HG03571 (cell line): ENCODE measurements at regions not wholly inside any gene's neighbourhood (a gene's known extent, or its start where the extent isn't known, plus 50 kb on each side); places are given as distances from the start of the nearest gene placed in this dataset.
"Not testable (repeated sequence)": the region's sequence is repeated elsewhere in the genome, so short reads cannot be mapped to it uniquely, and the experiment has no call there.

Source experiments
- ATAC-seq: cut with Tn5 transposase; IDR thresholded peaks from one replicate; pipeline ENCODE4 v1.9.1; 2021; ENCODE audit not compliant: unreplicated experiment

DNA sequence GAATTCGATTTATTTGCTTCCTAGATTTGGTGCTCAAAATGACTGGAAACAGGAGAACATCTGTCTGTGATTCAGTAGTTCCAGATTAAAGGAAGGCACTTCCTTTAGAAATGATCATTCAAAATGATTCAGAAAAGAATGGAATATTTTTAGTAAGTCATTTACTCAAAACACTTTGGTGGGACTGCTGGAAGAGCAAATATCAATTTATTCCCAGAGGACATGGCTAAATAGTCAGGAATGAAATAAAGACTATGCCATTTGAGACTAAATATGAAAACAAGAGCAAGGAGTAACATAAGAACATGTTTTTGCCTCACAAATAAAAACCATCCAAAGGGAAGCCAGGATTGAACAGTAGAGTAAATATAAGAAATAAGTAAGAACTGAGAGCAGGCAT is 138.6 kb upstream of the RASA1 start:
- ATAC-seq = no peak

DNA sequence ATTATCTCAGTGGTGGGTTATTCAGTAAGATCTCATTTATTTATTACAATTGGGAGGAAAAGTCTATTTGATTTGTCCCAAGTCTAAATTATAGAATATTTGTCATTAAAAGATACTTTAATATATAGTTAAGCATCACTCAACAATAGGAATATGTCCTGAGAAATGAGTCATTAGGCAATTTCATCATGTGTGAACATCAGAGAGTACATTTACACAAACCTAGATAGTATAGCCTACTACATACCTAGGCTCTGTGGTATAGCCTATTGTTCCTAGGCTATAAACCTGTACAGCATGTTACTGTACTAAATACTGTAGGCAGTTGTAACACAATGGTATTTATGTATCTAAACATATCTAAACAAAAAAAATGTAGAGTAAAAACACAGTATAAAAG is 135.0 kb upstream of the RASA1 start:
- no peak for ATAC-seq

DNA sequence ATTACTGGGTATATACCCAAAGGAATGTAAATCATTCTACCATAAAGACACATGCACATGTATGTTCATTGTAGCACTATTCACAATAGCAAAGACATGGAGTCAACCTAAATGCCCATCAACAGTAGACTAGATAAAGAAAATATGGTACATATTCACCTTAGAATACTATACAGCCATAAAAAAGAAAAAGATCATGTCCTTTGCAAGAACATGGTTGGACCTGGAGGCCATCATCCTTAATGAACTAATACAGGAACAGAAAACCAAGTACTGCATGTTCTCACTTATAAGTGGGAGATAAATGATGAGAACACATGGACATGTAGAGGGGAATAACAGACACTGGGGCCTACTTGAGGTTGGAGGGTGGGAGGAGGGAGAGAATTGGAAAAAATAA is 133.2 kb upstream of the RASA1 start:
- ATAC-seq = not testable (repeated sequence)

DNA sequence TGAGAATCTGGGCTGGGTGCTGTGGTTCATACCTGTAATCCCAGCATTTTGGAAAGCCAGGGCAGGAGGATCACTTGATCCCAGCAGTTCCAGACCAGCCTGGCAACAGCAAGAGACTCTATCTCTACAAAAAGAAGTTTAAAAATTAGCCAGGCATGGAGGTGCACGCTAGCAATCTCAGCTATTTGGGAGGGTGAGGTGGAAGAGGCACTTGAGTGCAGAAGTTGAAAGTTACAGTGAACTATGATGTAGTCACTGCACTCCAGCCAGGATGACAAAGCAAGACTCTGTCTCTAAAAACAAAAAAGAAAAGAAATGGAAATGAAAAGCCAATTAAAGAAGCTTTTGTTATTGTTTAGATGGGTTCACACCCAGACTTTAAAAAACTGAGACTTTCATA is 131.6 kb upstream of the RASA1 start:
- no peak for ATAC-seq

DNA sequence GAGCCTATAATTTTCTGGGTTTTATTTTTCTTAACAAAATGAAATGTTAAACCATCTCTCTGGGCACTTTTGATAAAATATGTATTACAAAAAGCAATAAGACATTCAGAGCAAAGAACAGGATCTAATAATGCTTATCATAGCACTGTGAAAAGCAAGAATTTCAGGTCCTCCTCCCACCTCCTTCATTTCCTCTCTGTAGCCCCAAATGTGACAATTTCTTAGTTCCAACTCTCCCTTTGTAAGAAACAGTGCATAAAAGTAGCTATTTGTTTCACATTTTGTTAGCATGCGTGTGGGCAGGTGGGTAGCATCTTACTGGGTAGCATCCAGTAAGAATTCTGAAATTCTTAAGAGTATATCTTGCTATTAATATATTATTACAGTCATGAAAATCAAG is 130.9 kb upstream of the RASA1 start:
- no peak for ATAC-seq

DNA sequence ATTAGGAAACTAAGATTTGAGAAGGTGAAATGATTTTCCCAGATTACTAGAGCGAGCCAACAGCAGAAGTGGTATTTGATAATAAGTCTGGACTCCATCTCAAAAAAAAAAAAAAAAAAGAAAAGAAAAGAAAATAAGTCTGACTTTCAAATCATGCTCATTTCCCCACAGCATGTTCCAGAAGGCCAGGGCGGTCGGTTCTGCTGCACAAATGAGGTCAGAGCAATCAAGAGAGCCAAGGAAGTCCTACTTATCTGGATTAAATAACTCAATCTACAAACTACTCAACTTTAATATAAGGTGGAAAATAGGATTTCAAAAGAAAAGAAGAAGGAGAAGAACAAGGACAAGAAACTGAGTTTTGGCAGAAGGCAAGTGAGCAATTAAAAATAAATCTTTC is 130.4 kb upstream of the RASA1 start:
- ATAC-seq = no peak

DNA sequence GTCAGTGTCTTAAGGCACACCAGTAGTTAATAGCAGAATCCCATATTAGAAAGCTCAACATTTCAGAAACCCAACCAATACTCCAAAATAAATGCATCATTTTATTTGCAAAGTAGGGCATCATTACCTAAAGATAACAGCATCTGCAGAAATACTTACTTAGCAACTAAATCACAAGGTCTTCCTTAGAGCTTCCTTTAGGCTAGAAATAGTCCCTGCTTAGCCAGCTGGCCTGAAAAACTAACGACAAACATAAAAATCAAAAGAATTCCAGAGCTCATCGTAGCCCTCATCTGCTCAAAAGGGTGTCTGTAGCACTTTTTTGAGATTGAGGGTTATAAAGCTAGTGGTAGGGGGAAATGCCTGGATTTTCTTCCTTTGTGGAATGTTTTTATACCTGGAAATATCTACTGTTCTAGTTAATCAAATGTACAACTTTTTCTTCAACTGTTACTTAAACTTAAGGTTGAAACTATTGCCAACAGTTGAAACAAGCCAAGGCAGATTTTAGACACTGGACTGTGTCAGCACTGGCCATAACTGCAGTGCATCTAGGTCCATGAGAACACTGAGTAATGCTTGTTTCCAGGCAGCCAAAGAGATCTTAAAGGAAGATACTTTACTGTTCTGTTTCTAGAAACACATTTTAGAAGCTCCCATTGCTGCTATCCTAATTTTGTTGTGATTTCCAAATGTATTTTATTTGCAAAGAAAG is 129.4 kb upstream of the RASA1 start:
- ATAC-seq = no peak

DNA sequence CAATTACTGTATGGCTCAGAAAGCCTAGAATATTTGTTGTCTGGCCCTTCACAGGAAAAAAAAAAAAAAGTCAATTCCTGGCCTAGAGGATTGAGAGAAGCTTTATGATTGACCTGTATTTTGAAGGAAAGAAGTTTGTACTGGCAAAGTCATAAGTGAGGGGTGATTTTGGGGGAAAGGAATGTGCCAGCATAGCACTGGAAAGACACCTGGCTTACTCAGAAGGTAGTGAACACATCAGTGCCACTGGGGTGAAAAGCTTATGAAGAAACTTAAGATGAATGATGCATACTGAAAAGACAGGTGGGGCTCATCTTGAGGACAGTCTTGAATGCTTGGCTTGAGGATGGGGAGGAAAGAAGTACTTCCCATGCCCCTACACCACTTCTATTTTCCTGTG is 127.9 kb upstream of the RASA1 start:
- ATAC-seq = no peak

DNA sequence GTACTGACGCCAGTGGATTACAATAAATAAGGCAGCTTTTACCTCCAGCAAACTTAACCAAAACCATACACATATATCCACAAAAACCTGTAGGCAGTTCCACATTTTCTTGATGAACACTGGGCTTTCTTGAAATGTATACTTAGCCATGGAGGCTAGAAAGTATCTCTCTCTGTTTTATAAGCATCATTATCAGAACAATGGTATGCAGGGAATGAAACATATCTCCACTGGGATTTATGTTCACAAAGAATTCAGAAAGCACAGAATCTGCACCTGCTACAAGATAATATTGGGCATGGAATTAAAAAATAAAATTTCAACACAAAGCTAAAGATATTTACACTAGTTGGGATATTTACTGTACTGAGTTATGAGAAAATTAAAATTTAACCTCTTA is 126.1 kb upstream of the RASA1 start:
- no peak for ATAC-seq

DNA sequence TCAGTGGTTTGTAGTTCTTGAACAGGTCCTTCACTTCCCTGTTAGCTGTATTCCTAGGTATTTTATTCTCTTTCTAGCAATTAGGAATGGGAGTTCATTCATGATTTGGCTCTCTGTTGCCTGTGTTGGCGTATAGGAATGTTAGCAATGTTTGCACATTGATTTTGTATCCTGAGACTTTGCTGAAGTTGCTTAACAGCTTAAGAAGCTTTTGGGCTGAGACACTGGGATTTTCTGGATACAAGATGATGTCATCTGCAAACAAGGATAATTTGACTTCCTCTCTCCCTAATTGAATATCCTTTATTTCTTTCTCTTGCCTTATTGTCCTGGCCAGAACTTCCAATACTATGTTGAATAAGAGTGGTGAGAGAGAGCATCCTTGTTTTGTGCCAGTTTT is 121.8 kb upstream of the RASA1 start:
- ATAC-seq = not testable (repeated sequence)

DNA sequence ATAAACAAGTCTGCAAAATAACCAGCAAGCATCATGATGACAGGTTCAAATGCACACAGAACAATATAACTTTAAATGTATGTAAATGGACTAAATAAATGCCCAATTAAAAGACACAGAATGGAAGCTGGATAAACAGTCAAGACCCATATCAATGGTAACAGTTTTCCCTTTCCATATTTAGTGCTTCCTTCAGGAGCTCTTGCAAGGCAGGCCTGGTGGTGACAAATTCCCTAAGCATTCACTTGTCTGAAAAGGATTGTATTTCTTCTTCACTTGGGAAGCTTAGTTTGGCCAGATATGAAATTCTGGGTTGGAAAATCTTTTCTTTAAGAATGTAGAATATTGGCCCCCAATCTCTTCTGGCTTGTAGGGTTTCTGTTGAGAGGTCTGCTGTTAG is 120.2 kb upstream of the RASA1 start:
- no peak for ATAC-seq

DNA sequence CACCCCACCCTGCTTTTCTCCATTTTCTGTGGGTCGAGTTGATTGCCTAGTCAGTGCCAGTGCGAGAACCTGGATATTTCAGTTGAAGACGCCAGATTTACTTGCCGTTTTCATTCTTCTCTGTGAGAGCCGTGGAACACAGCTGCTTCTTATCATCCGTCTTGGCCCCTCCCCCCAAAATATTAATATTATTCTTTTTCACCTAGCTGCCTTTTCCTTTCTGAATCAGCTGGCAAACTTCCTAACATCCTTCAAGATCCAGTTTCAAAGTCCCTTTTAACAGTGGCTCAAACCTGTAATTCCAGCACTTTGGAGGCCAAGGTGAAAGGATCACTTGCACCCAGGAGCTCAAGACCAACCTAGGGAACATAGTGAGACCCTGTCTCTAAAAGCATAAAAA is 117.1 kb upstream of the RASA1 start:
- ATAC-seq = no peak

DNA sequence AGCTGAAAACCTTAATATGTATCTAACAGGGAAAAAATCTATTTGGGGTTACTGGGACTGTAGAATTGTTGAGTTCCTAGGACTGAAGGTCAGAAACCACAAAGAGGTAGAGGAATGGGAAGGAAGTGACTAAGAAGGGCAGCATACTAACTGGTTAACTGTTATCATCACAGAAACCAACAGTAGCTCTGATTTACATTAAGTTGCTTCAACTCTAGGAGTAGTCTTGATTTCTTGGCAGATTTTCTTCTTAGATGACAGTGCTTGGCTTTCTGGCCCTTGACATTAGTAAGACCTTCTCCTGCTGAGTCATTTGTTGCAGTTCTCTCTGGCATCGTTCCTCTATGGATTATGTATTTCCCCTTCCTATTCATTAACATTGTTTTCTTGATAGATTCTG is 116.1 kb upstream of the RASA1 start:
- ATAC-seq = peak; percentile 46

DNA sequence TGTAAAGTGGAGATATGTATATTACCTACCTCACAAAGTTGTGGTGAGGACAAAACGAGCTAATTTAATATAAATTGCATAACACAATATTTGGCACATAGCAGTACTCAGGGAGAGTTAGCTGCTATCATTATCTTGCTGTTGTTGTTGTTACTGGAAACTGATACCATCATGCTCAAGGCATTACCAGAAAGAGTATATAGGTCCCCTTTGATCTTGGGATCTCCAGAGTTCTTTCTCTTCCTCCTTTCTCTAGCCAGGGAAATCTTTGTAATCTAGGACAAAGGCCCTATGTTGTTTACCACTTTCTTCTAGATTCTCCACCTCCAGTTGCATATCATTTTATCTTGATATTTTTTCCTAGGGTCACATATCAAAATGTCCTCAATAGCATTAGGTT is 114.8 kb upstream of the RASA1 start:
- ATAC-seq = no peak

DNA sequence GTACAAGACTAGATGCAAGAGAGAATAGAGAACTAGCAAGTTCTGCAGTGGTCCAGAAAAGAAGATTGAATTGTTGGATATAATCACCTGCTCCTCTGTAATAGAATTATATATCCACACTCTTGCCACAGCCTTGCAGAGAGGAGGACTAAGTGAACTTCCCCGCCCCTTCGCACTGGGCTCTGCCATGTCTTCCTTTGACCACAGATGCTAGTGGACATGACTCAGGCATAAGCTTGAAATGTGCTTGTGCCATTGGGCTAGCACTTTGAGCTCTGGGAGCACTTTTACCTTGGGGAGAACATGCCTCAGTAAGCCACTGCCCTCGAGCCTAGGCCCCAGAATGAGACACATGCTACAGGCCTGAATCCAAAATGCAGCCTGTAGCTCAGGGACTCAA is 113.5 kb upstream of the RASA1 start:
- ATAC-seq = no peak

DNA sequence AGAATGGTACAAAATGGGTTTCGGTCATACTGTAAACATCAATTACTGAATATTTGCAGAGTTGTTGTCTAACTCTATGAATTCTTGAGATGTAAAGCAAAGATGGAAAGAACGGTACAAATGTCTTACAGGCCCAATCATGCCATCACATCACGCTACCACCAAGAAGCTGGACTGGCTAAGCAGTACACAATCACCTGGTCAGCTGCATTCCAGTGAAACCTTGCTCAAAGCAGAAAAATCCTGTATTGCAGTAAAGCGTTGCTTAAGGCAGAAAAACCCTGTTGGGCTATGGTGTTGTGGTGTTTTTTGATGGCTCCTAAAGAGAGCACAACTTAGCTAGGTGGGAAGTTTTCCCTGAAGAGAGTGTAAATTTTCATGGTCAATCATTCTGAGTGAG is 112.6 kb upstream of the RASA1 start:
- no peak for ATAC-seq

DNA sequence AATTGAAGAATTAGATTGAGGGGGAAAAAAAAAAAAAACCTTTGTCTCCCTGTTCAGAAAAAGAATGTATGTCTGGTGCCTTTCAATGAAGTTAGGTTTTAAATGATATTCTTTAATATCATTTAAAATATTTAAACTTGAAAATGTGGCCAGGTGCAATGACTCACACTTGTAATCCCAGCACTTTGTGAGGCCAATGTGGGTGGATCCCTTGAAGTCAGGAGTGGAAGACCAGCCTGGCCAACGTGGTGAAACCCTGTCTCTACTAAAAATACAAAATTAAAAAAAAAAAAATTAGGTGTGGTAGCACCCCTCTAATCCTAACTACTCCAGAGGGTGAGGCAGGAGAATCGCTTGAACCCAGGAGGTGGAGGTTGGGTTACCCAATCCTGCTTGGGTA is 111.1 kb upstream of the RASA1 start:
- no peak for ATAC-seq

DNA sequence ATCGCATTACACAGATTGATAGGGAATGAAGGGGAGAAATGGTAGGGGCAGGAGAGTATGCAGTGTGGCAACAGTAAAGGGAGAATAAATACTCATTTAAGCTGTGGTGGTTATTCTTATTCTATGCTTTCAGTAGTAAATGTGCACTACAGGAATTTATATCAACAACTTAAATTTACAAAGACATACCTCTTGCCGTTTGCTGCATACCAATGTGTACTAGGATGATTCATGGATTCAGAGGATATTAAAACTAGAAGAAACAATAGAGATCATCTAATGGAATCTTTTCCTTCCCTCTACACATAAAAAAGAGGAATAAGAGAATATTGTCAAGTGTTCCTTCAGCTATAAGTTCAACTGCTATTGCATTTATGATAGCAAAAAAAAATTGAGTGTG is 103.3 kb upstream of the RASA1 start:
- no peak for ATAC-seq

DNA sequence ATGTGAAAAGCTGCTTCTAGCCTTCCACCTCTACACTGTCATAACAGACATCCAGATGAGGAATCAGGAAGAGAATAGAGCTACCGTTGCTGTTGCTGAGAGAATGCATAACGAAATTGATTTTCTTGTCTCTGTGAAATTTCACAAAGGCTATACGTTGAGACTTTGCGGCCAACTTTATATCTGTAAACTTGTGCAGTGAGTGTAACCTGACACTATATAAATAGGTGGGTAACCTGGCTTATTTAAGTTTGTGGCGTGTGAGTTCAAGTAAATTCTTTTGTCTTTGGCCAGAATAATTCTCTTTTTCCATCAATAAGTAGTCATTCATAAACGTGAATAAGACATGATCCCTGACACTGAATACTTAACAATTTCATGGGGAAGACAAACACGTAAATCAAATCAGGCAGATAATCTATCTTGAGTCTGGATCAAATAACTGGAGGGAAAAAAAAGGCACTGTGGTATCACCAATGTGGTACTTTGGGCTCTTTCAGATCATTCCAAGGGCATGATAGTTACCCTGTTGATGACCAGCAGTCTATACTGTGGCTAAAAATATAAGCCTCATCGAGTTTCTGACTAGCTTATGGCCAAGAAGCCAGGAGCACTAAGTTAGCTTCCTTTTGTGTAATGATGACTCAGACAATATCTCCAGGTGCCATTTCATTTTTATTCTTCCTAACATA is 98.2 kb upstream of the RASA1 start:
- ATAC-seq = no peak

DNA sequence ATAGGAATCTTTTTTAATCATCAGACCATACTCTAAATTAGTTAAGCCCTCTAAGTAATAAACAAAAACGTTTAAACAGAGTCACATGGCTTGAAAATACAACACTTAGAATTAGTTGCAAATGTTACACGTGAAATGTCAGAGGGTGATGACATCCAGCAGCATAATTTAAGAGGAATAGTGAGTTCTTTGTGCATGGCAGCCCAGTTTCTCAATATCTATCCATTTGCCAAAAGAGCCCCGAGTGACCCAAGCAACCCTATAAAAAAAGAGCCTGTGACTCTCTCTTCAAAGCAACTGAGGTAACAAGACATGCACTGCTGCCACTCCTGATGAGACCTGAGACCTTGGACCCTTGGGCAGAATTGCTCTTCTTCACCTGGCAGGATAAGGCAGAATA is 96.9 kb upstream of the RASA1 start:
- ATAC-seq = no peak

DNA sequence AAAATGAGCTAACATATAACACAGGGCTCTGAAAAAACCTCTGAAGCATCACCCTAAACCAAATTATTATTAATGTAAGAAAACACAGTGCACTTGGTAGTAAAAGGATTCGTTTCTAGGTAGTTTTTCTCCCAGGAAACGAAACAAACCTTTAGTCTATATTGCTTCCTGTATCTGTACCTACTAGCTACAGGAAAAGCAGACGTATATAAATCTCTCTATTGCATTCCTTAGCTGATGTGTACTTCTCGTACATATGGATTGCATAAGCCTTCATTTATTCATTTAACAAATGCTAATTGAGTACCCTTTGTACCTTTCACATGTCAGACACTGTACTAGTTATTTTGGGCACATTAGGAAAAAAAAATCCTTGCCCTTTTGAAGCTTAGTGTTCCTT is 85.0 kb upstream of the RASA1 start:
- no peak for ATAC-seq

DNA sequence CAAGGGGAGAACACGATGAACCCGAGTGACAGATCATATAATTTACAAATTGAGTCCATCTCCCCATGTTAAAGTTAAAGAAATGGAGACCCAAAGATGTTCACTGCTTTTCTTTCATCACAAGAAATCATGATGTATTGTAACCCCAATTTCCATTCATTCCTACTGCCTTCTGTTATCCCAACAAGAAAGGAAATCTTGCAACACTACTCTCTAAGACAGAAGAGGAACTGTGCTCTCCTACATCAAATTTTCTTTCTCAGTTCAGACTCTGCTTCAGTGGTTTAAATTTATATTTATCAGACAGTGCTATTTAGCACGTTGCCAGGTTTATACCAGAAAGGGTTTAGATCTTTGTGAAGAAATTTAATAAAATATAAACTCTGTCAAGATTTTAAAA is 83.8 kb upstream of the RASA1 start:
- ATAC-seq = no peak

DNA sequence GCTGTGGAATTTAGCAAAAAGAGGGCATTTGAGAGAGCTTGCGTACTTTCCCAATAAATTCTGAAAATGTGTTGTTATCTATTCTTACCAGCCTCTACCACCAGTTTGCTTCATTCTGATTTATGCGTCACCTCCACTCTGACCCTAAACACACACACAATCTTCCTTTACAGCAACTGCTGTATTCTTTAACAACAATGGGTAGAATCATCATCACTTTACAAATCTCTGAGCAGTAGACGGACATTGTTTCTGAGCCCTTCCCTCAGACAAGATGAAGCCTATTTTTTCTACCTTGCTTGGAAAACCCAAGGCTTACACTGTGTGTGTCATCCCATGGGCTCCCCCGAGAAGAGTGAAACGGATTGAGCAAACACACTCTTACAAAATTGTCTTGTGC is 83.1 kb upstream of the RASA1 start:
- no peak for ATAC-seq
